Lung (tissue), 11 donors: ENCODE measurements at regions not wholly inside any gene's neighbourhood (a gene's known extent, or its start where the extent isn't known, plus 50 kb on each side); places are given as distances from the start of the nearest gene placed in this dataset.

Experiments used
- ATAC-seq: fragments of 200-7000 bp; cut with Tn5 transposase; one replicate; pipeline ENCODE4 v1.9.1; 2020; ENCODE audit warnings: moderate number of reproducible peaks; ENCODE audit not compliant: insufficient read depth, low FRiP score
- DNase-seq, 3 donors: peaks; one replicate each; pipeline ENCODE4 v3.0.0-alpha.2; 2013 to 2017
- H3K27ac ChIP-seq, 2 donors: one replicate each; pipeline ENCODE4 v1.5.1; 2013; ENCODE audit warnings: mild to moderate bottlenecking in 2 of 2, moderate library complexity in 2 of 2, control low read depth in 1 of 2, inconsistent platforms in 1 of 2, low read depth in 1 of 2, low read length in 1 of 2
- H3K27me3 ChIP-seq, 3 donors: one replicate each; pipeline ENCODE4 v1.5.1; 2013; ENCODE audit warnings: low read length in 2 of 3; ENCODE audit not compliant: control insufficient read depth in 3 of 3, insufficient read depth in 3 of 3
- H3K36me3 ChIP-seq, 4 donors: one replicate each; pipeline ENCODE4 v1.5.1; 2013; ENCODE audit warnings: low read length in 4 of 4, mild to moderate bottlenecking in 1 of 4, moderate library complexity in 1 of 4; ENCODE audit not compliant: control insufficient read depth in 4 of 4, insufficient read depth in 4 of 4
- H3K4me1 ChIP-seq, 5 donors: one replicate each; pipeline ENCODE4 v1.5.1; 2013; ENCODE audit warnings: low read length in 5 of 5, mild to moderate bottlenecking in 2 of 5, moderate library complexity in 1 of 5; ENCODE audit not compliant: control insufficient read depth in 5 of 5, insufficient read depth in 5 of 5
- H3K4me3 ChIP-seq: one replicate; pipeline ENCODE4 v1.5.1; 2013; ENCODE audit warnings: mild to moderate bottlenecking, control low read depth, moderate library complexity
- H3K9ac ChIP-seq, 2 donors: one replicate each; pipeline ENCODE4 v1.5.1; 2013; ENCODE audit warnings: low read length in 2 of 2, control low read depth in 1 of 2; ENCODE audit not compliant: insufficient read depth in 1 of 2
- H3K9me3 ChIP-seq, 4 donors: one replicate each; pipeline ENCODE4 v1.5.1; 2013; ENCODE audit warnings: low read length in 3 of 4, mild to moderate bottlenecking in 1 of 4, moderate library complexity in 1 of 4; ENCODE audit not compliant: control insufficient read depth in 4 of 4, insufficient read depth in 3 of 4
- CTCF ChIP-seq: IDR thresholded peaks from 2 replicates; pipeline ENCODE4 v1.5.1; 2012; ENCODE audit warnings: mild to moderate bottlenecking; ENCODE audit errors: control extremely low read depth, extremely low read depth
- WGBS, 2 donors: extraction: QIAGEN DNeasy Blood & Tissue Kit; methylation state at CpG; one replicate each; pipeline ENCODE4 v1.1.7; 2013; 5-methylcytosine and 5-hydroxymethylcytosine counted together
- donor health status: control.
- donor health status: control.
- donor health status: Bipolar disorder and iron deficiency.
- donor health status: healthy.
- donor health status: DM: yes; HTN: yes; CAD: no.

GRCh38 chr2:176443946-176444345 is 174.7 kb downstream of the MTX2 start:
- no peak for ATAC-seq
- Histone ChIP-seq H3K27ac (no peak overlapping the region), H3K36me3 (no peaks in the 10 kb centered on the region), H3K4me1 (peaks cover 0 to 5% (median 0%) of the 10 kb centered on the region in 5 donors), H3K9me3 (peaks cover 0 to 2% (median 0%) of the 10 kb centered on the region in 4 donors), H3K27me3 (no peaks in the 10 kb centered on the region), H3K9ac (no peak overlapping the region), H3K4me3 (no peak overlapping the region)
- no peak for DNase-seq
- 72 to 90% methylated on average over 2 of the region's 2 CpGs for WGBS, 2 donors
- TF ChIP-seq CTCF, result no peak

DNA sequence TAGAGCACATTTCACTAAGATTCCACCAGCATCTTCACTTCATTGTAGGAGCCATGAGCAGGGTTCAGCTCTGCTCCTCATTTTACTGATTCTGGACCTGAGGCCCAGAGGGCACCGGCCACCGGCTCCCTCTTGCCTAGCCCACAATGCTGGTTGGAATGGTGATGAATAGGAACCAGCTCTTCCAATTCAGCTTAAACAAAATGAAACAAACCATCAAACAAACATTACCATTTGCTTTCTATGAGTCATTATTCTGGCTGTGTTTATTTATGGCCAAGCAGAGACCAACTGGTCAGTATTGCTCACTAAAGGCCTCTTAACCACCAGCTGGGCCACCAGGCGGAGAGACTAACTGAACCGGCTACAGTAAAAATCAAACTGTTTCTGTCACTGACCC is 176.7 kb downstream of the MTX2 start:
- ATAC-seq, result no peak
- 91 to 96% methylated on average over 4 of the region's 4 CpGs for WGBS, 2 donors

DNA sequence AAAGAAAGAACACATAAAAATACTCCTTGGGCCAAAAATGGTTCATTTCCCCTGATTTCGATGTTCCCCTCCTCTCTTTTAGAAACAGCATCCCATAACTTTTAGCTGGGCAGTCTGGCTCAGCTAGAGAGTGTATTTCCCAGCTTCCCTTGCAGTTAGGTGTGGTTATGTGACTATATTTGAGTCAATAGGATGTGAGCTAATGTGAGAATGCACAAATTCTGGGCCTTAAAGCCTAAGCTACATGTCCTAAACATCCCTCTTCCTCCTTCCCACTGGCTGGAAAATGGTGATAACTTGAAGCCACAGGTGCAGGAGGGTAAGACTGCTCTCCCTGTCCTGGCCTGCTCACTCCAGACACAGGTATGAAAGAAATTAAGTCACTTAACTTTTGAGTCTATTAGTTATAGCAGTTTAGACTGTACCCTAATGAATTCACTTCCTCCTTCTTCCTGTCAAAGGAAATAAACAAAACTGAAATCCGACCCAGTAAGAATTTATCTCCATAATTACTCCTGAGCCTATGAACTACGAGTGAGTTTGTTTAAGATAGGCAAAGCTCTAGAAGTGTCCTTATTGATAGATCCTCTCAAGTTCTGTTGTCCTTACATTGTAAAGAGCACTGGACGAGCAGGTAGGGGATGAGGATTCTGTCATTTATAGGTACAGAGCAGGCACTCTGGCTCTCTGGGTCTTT is 177.6 kb downstream of the MTX2 start:
- H3K4me1 ChIP-seq, result peaks cover 0 to 5% (median 0%) of the 10 kb centered on the region in 5 donors

More for the DNA sequence above, 176.7 kb downstream of the MTX2 start:
- no peak overlapping the region for H3K27ac ChIP-seq
- H3K9me3 ChIP-seq, result no peaks in the 10 kb centered on the region
- no peaks in the 10 kb centered on the region for H3K36me3 ChIP-seq
- H3K4me1 ChIP-seq, result peaks cover 0 to 5% (median 0%) of the 10 kb centered on the region in 5 donors
- no peak for TF ChIP-seq CTCF
- H3K9ac ChIP-seq, result no peak overlapping the region
- H3K27me3 ChIP-seq, result no peaks in the 10 kb centered on the region
- DNase-seq, result no peak
- no peak overlapping the region for H3K4me3 ChIP-seq

More for the DNA sequence above, 177.6 kb downstream of the MTX2 start:
- Histone ChIP-seq H3K36me3 (no peaks in the 10 kb centered on the region), H3K27ac (no peak overlapping the region), H3K9me3 (no peaks in the 10 kb centered on the region), H3K9ac (no peak overlapping the region), H3K27me3 (peaks cover 0 to 3% (median 0%) of the 10 kb centered on the region in 3 donors), H3K4me3 (no peak overlapping the region)
- 41 to 43% methylated on average over 4 of the region's 4 CpGs for WGBS, 2 donors
- ATAC-seq (no peak), DNase-seq (no peak)
- TF ChIP-seq CTCF, result no peak
